A673 (cell line): ENCODE measurements at regions not wholly inside any gene's neighbourhood (a gene's known extent, or its start where the extent isn't known, plus 50 kb on each side); places are given as distances from the start of the nearest gene placed in this dataset.

Experiments
- EZH2 ChIP-seq: fragments of 200-600 bp; sonication (generic); IDR thresholded peaks from 2 replicates; pipeline ENCODE4 v1.6.1; 2017; ENCODE audit warnings: borderline replicate concordance, low read depth, mild to moderate bottlenecking, mixed read lengths, antibody characterized with exemption, low read length; ENCODE audit not compliant: poor library complexity, severe bottlenecking
- TF ChIP-seq, protein P1 (sequence below): fragments of 300-800, 200-600 bp; sonication (generic); conservative IDR thresholded peaks from 2 replicates; pipeline ENCODE4 v1.5.1; 2017; ENCODE audit warnings: low read depth, mild to moderate bottlenecking, antibody characterized with exemption, low read length, moderate library complexity, mixed read lengths

DNA sequence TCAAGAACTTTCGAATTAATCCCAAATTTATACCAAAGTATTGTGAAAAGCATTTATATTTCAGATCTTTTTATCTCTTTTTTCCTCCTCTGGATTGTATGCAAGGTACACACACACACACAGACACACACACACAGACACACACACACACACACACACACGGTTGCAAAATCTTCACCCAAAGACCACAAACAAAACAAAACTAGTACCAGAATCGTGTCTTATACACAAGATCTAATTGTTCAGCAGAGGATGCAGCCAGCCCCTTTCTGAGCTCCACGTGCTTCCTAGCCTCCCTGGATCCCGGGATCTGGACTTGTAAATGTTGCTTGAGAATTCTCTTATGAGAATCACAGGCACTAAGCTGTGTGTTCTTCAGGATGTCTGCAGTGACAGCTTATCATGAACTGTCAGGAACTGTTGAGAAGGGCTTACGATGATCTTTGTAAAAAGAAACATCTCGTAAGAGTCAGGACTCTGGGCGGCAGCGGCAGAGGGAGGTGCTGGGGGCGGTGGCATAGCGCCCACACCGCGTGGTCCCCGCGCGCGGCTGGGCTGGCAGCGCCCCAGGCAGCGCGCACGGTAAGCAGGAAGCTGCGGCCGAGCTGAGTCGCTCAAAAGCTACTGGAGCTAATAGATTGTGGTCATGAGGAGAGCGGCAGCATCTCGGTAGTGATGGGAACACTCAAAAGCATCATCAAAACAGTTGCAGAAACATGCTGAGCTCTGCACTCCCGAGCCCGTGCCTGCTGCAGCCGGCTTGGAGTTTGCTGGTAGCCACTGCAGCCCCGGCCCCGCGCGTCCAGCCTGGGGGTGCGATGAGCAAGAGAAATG lies 277.6 kb downstream of the GATA3 start:
- TF ChIP-seq, protein P1, sequence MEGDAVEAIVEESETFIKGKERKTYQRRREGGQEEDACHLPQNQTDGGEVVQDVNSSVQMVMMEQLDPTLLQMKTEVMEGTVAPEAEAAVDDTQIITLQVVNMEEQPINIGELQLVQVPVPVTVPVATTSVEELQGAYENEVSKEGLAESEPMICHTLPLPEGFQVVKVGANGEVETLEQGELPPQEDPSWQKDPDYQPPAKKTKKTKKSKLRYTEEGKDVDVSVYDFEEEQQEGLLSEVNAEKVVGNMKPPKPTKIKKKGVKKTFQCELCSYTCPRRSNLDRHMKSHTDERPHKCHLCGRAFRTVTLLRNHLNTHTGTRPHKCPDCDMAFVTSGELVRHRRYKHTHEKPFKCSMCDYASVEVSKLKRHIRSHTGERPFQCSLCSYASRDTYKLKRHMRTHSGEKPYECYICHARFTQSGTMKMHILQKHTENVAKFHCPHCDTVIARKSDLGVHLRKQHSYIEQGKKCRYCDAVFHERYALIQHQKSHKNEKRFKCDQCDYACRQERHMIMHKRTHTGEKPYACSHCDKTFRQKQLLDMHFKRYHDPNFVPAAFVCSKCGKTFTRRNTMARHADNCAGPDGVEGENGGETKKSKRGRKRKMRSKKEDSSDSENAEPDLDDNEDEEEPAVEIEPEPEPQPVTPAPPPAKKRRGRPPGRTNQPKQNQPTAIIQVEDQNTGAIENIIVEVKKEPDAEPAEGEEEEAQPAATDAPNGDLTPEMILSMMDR: no peak
- TF ChIP-seq EZH2: no peak
